GM12801 (cell line): ENCODE measurements at regions not wholly inside any gene's neighbourhood (a gene's known extent, or its start where the extent isn't known, plus 50 kb on each side); places are given as distances from the start of the nearest gene placed in this dataset.

Experiments used
- CTCF ChIP-seq: IDR thresholded peaks from one replicate; pipeline ENCODE4 v1.5.1; 2011; ENCODE audit warnings: control low read depth; ENCODE audit not compliant: insufficient read length; ENCODE audit errors: extremely low read depth

DNA sequence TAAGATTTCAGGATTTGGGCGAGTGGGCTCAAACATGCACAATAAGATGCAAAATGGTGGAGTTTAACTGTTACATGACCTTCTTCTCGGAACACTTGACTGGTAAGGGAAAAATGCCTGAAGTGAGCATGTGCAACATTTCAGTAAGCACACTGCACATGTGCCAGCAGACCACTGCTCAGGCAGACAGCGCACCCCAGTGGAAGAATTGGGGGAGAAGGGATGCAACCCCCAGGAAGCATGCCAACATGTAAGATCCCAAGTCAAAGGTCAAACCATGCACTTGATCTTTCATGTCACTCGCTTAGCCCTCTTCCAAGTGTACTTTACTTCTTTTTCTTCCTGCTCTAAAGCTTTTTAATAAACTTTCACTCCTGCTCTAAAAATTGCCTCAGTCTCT is 256.3 kb downstream of the CENPC start:
- no peak for TF ChIP-seq CTCF

- TF ChIP-seq CTCF, result no peak
Measured at GRCh38 chr4:67286724-67287123, 258.6 kb downstream of the CENPC start.

GRCh38 chr4:67282749-67283148 is 262.6 kb downstream of the CENPC start:
- TF ChIP-seq CTCF, result no peak

GRCh38 chr4:67275179-67275750 is 270.0 kb downstream of the CENPC start:
- TF ChIP-seq CTCF, result no peak

- TF ChIP-seq CTCF, result no peak
Measured at GRCh38 chr4:67273666-67274065, 271.6 kb downstream of the CENPC start.

DNA sequence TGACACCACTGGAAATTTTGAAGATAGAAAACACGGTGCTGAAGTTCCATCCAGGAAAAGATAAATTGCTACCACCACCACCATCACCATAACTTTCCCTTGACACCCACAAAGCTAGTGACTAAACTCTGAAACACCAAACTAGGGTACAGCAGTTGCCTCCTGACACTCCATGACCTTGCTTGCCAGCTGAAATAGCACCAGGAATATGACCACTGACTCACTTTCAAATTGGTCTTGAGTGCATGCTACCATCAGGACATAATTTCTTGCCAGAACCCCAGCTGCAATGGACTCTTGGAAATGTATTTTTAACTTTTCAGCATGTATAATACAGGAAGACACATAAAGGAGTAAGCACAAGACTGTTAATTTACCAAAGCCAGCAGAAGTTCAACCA is 283.3 kb downstream of the CENPC start:
- no peak for TF ChIP-seq CTCF

DNA sequence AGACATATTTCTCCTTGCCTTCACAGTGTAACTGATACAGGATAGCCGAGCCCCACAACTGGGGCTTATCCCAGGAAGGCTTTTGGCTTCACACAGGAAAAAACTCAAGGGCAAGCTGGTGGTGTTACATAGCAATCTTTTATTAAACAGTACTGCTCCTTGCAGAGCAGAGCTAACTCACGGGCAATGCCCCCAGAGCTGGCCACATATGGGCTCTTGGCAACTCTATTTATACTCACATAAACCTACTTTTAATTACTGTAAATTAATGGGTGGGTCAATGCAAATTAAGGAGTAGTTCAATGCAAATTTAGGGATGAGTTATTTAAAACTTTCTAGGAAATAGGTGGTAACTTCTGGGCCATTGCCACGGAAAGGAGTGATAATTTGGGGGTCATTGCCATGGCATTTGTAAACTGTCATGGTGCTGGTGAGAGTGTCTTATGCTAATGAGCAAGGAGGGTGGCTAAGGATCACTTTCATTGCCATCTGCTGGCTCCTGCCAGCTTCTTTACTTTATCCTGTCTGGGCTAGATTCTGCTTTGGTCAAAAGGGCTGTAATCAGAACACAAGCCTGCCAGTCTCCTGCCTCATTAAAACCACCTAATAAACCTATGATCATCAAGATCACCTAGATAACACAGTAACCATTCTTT is 288.8 kb downstream of the CENPC start:
- no peak for TF ChIP-seq CTCF
